NCI-H446 (cell line): ENCODE measurements at regions not wholly inside any gene's neighbourhood (a gene's known extent, or its start where the extent isn't known, plus 50 kb on each side); places are given as distances from the start of the nearest gene placed in this dataset.
"Not testable (repeated sequence)": the region's sequence is repeated elsewhere in the genome, so short reads cannot be mapped to it uniquely, and the experiment has no call there.

Experiments used
- DNase-seq, 2 experiments: peaks; one replicate each; lab custom pipeline; 2025; lab: John Stamatoyannopoulos, UW

- no peak for DNase-seq
These were observed 382.1 kb upstream of the CDH18 start for GRCh38 chr5:20370061-20370460.

GRCh38 chr5:20369518-20369885 is 381.5 kb upstream of the CDH18 start:
- peak; percentile 50 to 60 for DNase-seq

- peak; percentile 94 to 97 for DNase-seq
These were observed 380.8 kb upstream of the CDH18 start for GRCh38 chr5:20368571-20369517.

GRCh38 chr5:20367178-20367577 is 379.2 kb upstream of the CDH18 start:
- DNase-seq: peak; percentile 90 to 98

- peak; percentile 99 for DNase-seq
These were observed 372.3 kb upstream of the CDH18 start for GRCh38 chr5:20360263-20360662.

- DNase-seq: peak in 1 of 2 experiments; percentile 28
These were observed 371.4 kb upstream of the CDH18 start for GRCh38 chr5:20359377-20359776.

GRCh38 chr5:20353499-20353898 is 365.5 kb upstream of the CDH18 start:
- DNase-seq: no peak

- no peak for DNase-seq
These were observed 363.8 kb upstream of the CDH18 start for GRCh38 chr5:20351849-20352248.

- DNase-seq: no peak
These were observed 360.3 kb upstream of the CDH18 start for GRCh38 chr5:20348321-20348720.

- no peak for DNase-seq
These were observed 359.3 kb upstream of the CDH18 start for GRCh38 chr5:20347334-20347733.

GRCh38 chr5:20340126-20340525 is 352.1 kb upstream of the CDH18 start:
- no peak for DNase-seq

- DNase-seq: no peak
These were observed 348.0 kb upstream of the CDH18 start for GRCh38 chr5:20335978-20336377.

GRCh38 chr5:20331826-20332225 is 343.8 kb upstream of the CDH18 start:
- no peak for DNase-seq

GRCh38 chr5:20323323-20323722 is 335.3 kb upstream of the CDH18 start:
- no peak for DNase-seq

GRCh38 chr5:20307391-20307790 is 319.4 kb upstream of the CDH18 start:
- DNase-seq: peak in 1 of 2 experiments; percentile 40

GRCh38 chr5:20305463-20305862 is 317.5 kb upstream of the CDH18 start:
- no peak for DNase-seq

GRCh38 chr5:20304570-20304969 is 316.6 kb upstream of the CDH18 start:
- not testable (repeated sequence) for DNase-seq

- no peak for DNase-seq
These were observed 312.1 kb upstream of the CDH18 start for GRCh38 chr5:20300110-20300509.

GRCh38 chr5:20294696-20295095 is 306.7 kb upstream of the CDH18 start:
- no peak for DNase-seq

GRCh38 chr5:20291766-20292165 is 303.8 kb upstream of the CDH18 start:
- DNase-seq: no peak

GRCh38 chr5:20287640-20288039 is 299.6 kb upstream of the CDH18 start:
- DNase-seq: no peak

- no peak for DNase-seq
These were observed 298.5 kb upstream of the CDH18 start for GRCh38 chr5:20286512-20286911.

GRCh38 chr5:20276959-20277263 is 288.9 kb upstream of the CDH18 start:
- DNase-seq: no peak
